Jurkat, Clone E6-1 (cell line): ENCODE measurements at regions not wholly inside any gene's neighbourhood (a gene's known extent, or its start where the extent isn't known, plus 50 kb on each side); places are given as distances from the start of the nearest gene placed in this dataset.
"Not testable (repeated sequence)": the region's sequence is repeated elsewhere in the genome, so short reads cannot be mapped to it uniquely, and the experiment has no call there.

Experiments
- DNase-seq: peaks from one replicate; pipeline ENCODE4 v3.0.0-alpha.2; 2011; ENCODE audit warnings: low read depth, low spot score
- H3K4me3 ChIP-seq: 2 replicates; pipeline ENCODE4 v1.5.1; 2011; ENCODE audit warnings: mild to moderate bottlenecking, low read length, control low read depth, moderate library complexity

DNA sequence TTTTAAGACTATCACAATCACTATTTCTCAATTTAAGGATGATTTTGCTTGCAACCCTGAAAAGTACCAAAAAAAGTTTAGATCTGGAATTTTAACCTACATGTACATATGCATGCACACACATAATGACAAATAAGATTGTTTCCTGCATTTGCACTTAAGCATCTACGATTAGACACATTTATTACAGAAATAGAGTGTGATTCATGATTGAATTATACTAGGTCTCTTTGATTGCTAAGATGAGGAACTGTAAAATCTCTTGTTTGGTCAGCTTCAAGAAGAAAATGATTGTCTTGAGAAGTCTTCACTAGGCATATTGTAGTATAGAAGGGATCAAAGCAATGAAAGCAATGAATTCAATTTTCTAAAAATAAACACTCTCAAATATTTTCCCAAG is 185.9 kb upstream of the AGR3 start:
- no peak for DNase-seq
- no peak overlapping the region for H3K4me3 ChIP-seq

DNA sequence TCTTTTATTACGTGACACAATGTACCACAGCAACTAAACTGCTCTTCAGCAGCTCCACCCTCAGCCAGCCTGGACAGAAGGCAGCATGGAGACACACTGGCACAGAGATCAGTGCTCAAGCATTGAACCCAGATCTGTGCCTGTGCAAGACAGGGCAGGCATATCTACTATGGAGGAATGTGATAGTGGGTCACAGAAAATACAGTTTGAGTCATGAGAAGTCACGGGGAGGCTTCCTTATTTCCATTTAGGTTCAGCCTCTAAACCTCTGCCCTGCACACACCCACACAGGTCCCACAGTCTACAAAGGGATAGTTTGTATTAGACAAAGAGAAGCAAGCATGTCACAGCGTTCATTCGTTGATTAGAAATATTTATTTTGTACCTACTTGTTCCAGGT is 187.4 kb upstream of the AGR3 start:
- no peak for DNase-seq
- no peak overlapping the region for H3K4me3 ChIP-seq

DNA sequence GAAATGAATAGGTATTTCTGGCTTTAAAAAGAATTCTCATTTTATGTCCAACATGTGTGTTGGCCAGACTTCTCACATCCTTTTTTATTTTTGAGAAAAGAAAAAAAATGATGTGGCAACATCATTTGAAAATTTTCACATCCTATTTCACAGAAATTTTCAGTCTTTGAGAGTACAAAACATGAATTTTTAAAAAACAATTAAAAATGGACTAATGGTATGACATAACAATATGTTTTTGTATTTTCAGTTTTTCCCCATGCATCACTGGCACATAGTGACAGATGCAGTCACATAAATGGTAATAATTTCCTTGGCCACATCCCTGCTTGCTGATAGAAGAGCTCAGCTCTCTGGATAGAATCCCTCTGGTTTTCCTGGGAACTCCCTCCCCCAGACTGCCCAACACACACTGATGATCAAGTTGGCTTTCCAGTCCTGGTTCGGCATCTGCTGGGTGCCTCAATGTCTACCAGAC is 188.5 kb upstream of the AGR3 start:
- no peak for DNase-seq
- no peak overlapping the region for H3K4me3 ChIP-seq

GRCh38 chr7:17071866-17072265 is 190.1 kb upstream of the AGR3 start:
- no peak for DNase-seq
- no peak overlapping the region for H3K4me3 ChIP-seq

GRCh38 chr7:17075601-17076255 is 193.9 kb upstream of the AGR3 start:
- no peak for DNase-seq
- no peak overlapping the region for H3K4me3 ChIP-seq

GRCh38 chr7:17078298-17078697 is 196.5 kb upstream of the AGR3 start:
- H3K4me3 ChIP-seq: no peak overlapping the region
- no peak for DNase-seq

- DNase-seq: no peak
- H3K4me3 ChIP-seq: no peak overlapping the region
These were observed 201.8 kb upstream of the AGR3 start for GRCh38 chr7:17083392-17084165.

DNA sequence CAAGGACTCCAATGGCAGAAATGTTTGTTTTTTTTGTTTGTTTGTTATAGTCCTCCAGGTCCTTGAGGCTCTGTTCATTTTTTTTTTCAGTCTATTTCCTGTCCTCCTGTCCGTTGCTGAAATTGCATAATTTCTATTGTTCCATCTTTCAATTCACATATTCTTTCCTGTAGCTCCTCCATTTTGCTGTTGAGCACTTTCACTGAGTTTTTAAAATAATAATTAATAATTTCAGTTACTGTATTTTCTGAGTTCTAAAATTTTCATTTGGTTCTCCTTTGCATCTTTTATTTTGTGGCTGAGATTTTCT is 202.3 kb upstream of the AGR3 start:
- H3K4me3 ChIP-seq: no peak overlapping the region
- DNase-seq: no peak

- no peak for DNase-seq
- no peak overlapping the region for H3K4me3 ChIP-seq
These were observed 203.4 kb upstream of the AGR3 start for GRCh38 chr7:17085186-17085585.

GRCh38 chr7:17086403-17086802 is 204.6 kb upstream of the AGR3 start:
- DNase-seq: no peak

GRCh38 chr7:17090751-17091150 is 207.7 kb upstream of the AHR start:
- H3K4me3 ChIP-seq: no peak overlapping the region
- DNase-seq: no peak

More at GRCh38 chr7:17086403-17086802, 204.6 kb upstream of the AGR3 start:
- no peak overlapping the region for H3K4me3 ChIP-seq

DNA sequence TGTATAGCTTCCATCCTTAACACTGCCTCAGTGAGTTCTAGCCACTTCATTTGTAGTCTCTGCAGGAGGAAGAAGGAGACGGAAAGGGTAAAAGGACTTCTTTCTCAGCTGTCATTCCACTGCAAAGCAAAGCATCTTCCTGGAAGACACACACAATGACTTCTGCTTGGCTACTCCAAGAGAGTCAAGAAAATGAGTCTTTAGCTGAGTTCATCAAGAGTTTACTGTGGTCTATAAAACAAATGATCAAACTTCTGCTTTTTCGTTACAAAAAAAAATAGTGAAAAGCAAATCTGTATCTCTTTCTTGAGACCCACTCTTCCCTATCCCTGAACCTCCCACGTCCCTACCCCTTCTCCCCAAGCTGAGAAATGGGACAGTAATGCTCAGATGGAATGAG is 205.0 kb upstream of the AHR start:
- no peak for DNase-seq

GRCh38 chr7:17094963-17095574 is 203.4 kb upstream of the AHR start:
- no peak overlapping the region for H3K4me3 ChIP-seq
- DNase-seq: no peak

More for the DNA sequence above, 205.0 kb upstream of the AHR start:
- no peak overlapping the region for H3K4me3 ChIP-seq

GRCh38 chr7:17095931-17096330 is 202.5 kb upstream of the AHR start:
- no peak for DNase-seq
- H3K4me3 ChIP-seq: no peak overlapping the region

DNA sequence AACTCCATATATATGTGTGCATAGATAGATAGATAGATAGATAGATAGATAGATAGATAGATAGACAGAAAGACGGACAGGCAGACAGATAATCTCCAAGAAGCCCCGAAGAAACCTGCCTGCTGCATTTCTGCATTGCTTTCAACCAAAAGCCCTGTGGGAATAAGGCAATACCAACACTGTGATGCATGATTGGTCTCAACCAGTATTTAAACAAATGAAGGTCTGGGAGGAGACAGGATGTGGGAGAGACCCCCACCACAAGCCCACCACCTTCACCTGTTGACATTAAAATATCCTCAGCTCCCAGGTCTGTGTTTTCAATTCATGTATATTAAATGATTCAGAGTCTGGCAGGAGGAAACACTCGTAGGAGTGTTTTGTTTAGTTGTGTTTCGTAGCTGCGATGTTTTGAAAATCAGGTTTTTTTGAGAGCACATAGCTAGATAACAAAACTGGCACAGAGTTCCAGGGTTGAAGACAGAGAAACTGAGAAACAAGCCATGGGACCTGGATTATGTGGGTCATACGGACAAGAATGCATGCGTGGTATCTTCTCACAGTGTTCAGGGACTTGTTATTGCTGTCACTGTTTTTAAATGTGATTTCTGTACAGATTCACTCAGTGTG is 200.7 kb upstream of the AHR start:
- no peak for DNase-seq
- H3K4me3 ChIP-seq: no peak overlapping the region

- H3K4me3 ChIP-seq: no peak overlapping the region
- DNase-seq: no peak
These were observed 199.9 kb upstream of the AHR start for GRCh38 chr7:17098515-17098914.

DNA sequence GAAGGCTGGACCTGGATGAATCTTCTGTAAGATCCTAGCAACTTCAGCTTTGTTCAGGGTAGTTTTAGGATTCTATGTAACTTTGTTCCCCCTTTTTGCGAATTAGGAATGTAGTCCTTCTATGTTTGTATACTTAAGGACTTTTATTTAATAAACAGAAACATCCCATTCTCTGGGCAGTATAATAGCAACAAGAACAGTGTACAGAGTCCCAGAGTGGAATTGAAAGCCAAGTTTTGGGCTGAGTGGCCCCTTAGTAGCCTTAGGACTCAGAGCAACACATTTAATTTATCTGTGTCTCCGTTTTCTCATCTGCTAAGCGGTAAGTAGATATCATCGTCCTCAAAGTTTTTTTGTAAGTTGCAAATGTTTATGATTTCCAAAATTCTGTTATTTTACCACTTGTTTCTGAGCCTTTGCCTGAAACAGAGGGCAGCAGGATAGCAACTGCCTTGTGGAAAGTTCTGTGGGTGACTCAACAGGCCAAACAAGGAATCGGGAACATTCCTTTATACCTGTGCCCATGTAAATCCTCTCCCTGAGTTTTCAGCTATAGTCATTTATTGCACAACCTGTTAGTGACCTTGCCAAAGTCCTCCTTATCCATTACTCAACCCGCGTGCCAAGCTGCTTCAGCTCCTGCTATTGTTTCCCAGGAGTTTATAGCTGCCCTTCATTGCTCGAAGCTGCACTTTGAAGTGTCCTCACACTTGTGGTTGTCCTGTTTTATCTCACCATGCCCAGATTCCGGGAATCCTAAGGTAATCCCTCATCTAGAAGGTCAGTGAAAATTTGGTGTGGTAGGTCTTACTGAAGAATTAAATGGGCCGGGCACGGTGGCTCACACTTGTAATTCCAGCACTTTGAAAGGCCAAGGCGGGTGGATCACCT is 199.1 kb upstream of the AHR start:
- H3K4me3 ChIP-seq: no peak overlapping the region
- DNase-seq: no peak

- DNase-seq, H3K4me3 ChIP-seq: not testable (repeated sequence)
These were observed 198.4 kb upstream of the AHR start for GRCh38 chr7:17099974-17100509.

DNA sequence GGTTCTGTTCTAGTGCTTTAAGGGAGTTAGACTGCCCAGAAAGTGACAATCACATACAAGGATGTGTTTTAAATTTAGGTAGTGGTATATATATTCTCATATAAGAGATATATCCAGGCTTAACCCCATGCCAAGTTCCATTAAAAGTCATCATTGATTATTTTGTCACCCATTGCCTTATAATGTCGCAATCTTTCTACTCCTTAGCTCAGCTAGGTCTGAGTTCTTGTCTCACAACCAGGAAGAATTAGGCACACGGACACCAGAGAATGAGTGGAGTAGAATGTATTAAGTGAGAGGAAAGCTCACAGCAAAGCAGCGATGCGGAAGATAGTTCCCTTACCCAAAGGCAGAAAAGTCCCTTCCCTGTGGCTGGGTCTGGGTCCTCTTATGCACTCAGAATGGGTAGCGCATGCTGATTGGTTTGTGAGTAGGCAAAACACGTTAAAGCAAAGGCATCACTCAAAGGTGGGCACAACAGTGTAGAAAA is 197.2 kb upstream of the AHR start:
- H3K4me3 ChIP-seq: no peak overlapping the region
- no peak for DNase-seq
